GM12878 (cell line): ENCODE measurements at regions not wholly inside any gene's neighbourhood (a gene's known extent, or its start where the extent isn't known, plus 50 kb on each side); places are given as distances from the start of the nearest gene placed in this dataset.

Experiments
- FOXM1 ChIP-seq: IDR thresholded peaks from 2 replicates; pipeline ENCODE4 v1.6.1; 2012; ENCODE audit warnings: low read depth, mild to moderate bottlenecking, inconsistent platforms, low read length, moderate library complexity
- NFIC ChIP-seq: IDR thresholded peaks from 2 replicates; pipeline ENCODE4 v1.6.1; 2012; ENCODE audit warnings: low read depth, mild to moderate bottlenecking, inconsistent platforms, low read length, moderate library complexity
- STAT3 ChIP-seq: IDR thresholded peaks from 2 replicates; pipeline ENCODE4 v1.6.1; 2011; ENCODE audit warnings: low read depth, low read length, improper control_type of control experiment
- USF2 ChIP-seq: IDR thresholded peaks from 2 replicates; pipeline ENCODE4 v1.6.1; 2011; ENCODE audit warnings: low read depth, low read length, improper control_type of control experiment, borderline replicate concordance
- ZNF24 ChIP-seq: fragments of 450-650 bp; IDR thresholded peaks from 2 replicates; pipeline ENCODE4 v1.6.1; 2017; ENCODE audit warnings: antibody characterized with exemption, mild to moderate bottlenecking
- TF ChIP-seq, protein P1 (sequence below), 3 experiments: IDR thresholded peaks in 2 of 3; conservative IDR thresholded peaks in 1 of 3; 2 replicates each; pipeline ENCODE4 v1.5.1; 2011; ENCODE audit warnings: low read depth in 3 of 3, low read length in 3 of 3, mild to moderate bottlenecking in 3 of 3, control low read depth in 2 of 3, moderate library complexity in 2 of 3, inconsistent platforms in 1 of 3, mixed read lengths in 1 of 3; ENCODE audit not compliant: control insufficient read depth in 2 of 3, insufficient read depth in 1 of 3; ENCODE audit errors: extremely low read depth in 1 of 3

- no peak for TF ChIP-seq FOXM1
- no peak for TF ChIP-seq STAT3
- no peak for TF ChIP-seq USF2
- no peak for TF ChIP-seq ZNF24
- TF ChIP-seq, protein P1, sequence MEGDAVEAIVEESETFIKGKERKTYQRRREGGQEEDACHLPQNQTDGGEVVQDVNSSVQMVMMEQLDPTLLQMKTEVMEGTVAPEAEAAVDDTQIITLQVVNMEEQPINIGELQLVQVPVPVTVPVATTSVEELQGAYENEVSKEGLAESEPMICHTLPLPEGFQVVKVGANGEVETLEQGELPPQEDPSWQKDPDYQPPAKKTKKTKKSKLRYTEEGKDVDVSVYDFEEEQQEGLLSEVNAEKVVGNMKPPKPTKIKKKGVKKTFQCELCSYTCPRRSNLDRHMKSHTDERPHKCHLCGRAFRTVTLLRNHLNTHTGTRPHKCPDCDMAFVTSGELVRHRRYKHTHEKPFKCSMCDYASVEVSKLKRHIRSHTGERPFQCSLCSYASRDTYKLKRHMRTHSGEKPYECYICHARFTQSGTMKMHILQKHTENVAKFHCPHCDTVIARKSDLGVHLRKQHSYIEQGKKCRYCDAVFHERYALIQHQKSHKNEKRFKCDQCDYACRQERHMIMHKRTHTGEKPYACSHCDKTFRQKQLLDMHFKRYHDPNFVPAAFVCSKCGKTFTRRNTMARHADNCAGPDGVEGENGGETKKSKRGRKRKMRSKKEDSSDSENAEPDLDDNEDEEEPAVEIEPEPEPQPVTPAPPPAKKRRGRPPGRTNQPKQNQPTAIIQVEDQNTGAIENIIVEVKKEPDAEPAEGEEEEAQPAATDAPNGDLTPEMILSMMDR (IDR thresholded peaks at IDR 0.05 in 2 of 3, conservative IDR thresholded peaks at IDR 0.05 in 1 of 3; ENCODE audit: control insufficient read depth in 2 of 3, extremely low read depth in 1 of 3, insufficient read depth in 1 of 3, low read depth in 3 of 3, low read length in 3 of 3) = no peak
- no peak for TF ChIP-seq NFIC
Observed at GRCh38 chr2:128369602-128370467, 51.2 kb upstream of the HS6ST1 start.
